OCI-LY7 (cell line): ENCODE measurements at regions not wholly inside any gene's neighbourhood (a gene's known extent, or its start where the extent isn't known, plus 50 kb on each side); places are given as distances from the start of the nearest gene placed in this dataset.

Source experiments
- BruUV-seq: library from RNA; stranded (reverse); fragments of 400-500 nt; replicated peaks from 2 replicates; lab custom pipeline; 2021; lab: Mats Ljungman, UMichigan
- CTCF ChIA-PET: fragments of 300-600 bp; sonication (Branson Sonifier 250); formaldehyde crosslinking; loops from one replicate; lab custom pipeline; 2022; ENCODE audit warnings: antibody characterized with exemption; ENCODE audit not compliant: unreplicated experiment; lab: Charles Lee
- POLR2A ChIA-PET: fragments of 300-600 bp; sonication (Branson Sonifier 250); formaldehyde crosslinking; loops from one replicate; lab custom pipeline; 2022; ENCODE audit warnings: antibody characterized with exemption; lab: Charles Lee
- DNase-seq: peaks from one replicate; pipeline ENCODE4 v3.0.0-alpha.2; 2015; ENCODE audit warnings: low spot score
- H2AFZ ChIP-seq: fragments of 200-600 bp; sonication (generic), shearing (Covaris generic); 2 replicates; pipeline ENCODE4 v1.6.1; 2014; ENCODE audit warnings: mild to moderate bottlenecking, antibody characterized with exemption, low read length, moderate library complexity
- H3K27ac ChIP-seq: fragments of 200-600 bp; sonication (generic); 2 replicates; pipeline ENCODE4 v1.5.1; 2014; ENCODE audit warnings: mixed run types, low read depth, mild to moderate bottlenecking, moderate library complexity, low read length, inconsistent platforms; ENCODE audit not compliant: poor library complexity, severe bottlenecking
- H3K36me3 ChIP-seq: fragments of 200-600 bp; sonication (generic); 2 replicates; pipeline ENCODE4 v1.6.1; 2014; ENCODE audit warnings: mild to moderate bottlenecking, antibody characterized with exemption, low read length, moderate library complexity, mixed read lengths; ENCODE audit not compliant: insufficient read depth
- H3K4me1 ChIP-seq: fragments of 200-600 bp; sonication (generic); 2 replicates; pipeline ENCODE4 v1.5.1; 2014; ENCODE audit warnings: mild to moderate bottlenecking, low read length; ENCODE audit not compliant: insufficient read depth, poor library complexity, severe bottlenecking
- H3K4me2 ChIP-seq: fragments of 200-600 bp; sonication (generic); 2 replicates; pipeline ENCODE4 v1.6.1; 2014; ENCODE audit warnings: mild to moderate bottlenecking, low read length
- H3K4me3 ChIP-seq: fragments of 200-600 bp; sonication (generic); 2 replicates; pipeline ENCODE4 v1.5.1; 2014; ENCODE audit warnings: mild to moderate bottlenecking, low read depth, low read length; ENCODE audit not compliant: poor library complexity, severe bottlenecking
- H3K79me2 ChIP-seq: fragments of 200-600 bp; sonication (generic); 2 replicates; pipeline ENCODE4 v1.6.1; 2016; ENCODE audit warnings: low read depth, mild to moderate bottlenecking, low read length, moderate library complexity, mixed read lengths; ENCODE audit not compliant: insufficient read depth
- H3K9me2 ChIP-seq: fragments of 200-600 bp; sonication (generic); 2 replicates; pipeline ENCODE4 v1.6.1; 2016; ENCODE audit warnings: mild to moderate bottlenecking, low read length, mixed read lengths; ENCODE audit not compliant: insufficient read depth
- H3K9me3 ChIP-seq: fragments of 200-600 bp; sonication (generic); 2 replicates; pipeline ENCODE4 v1.6.1; 2014; ENCODE audit warnings: mild to moderate bottlenecking, mixed run types, low read length, mixed read lengths
- H4K20me1 ChIP-seq: fragments of 200-600 bp; sonication (generic); 2 replicates; pipeline ENCODE4 v1.6.1; 2014; ENCODE audit warnings: mild to moderate bottlenecking, antibody characterized with exemption, low read length, moderate library complexity, mixed read lengths; ENCODE audit not compliant: insufficient read depth
- CTCF ChIP-seq: fragments of 200-600 bp; sonication (generic); conservative IDR thresholded peaks from 2 replicates; pipeline ENCODE4 v1.5.1; 2014; ENCODE audit warnings: mild to moderate bottlenecking, antibody characterized with exemption, low read length, moderate library complexity, mixed read lengths
- EZH2phosphoT487 ChIP-seq: fragments of 200-600 bp; sonication (generic); IDR thresholded peaks from 2 replicates; pipeline ENCODE4 v1.6.1; 2018; ENCODE audit warnings: low read depth, borderline replicate concordance, mild to moderate bottlenecking, mixed run types, antibody characterized with exemption, low read length, moderate library complexity, mixed read lengths
- intact Hi-C: fragments of 100-400 bp; cut with micrococcal nuclease; formaldehyde crosslinking; loops from one replicate; pipeline ENCODE4 v1.10.0; 2022; ENCODE audit not compliant: unreplicated experiment

- Histone ChIP-seq H3K9me2 (no peaks in the 10 kb centered on the region), H3K4me1 (no peaks in the 10 kb centered on the region), H2AFZ (no peak overlapping the region), H3K27ac (no peak overlapping the region), H3K4me2 (no peak overlapping the region), H3K36me3 (no peaks in the 10 kb centered on the region), H3K9me3 (no peaks in the 10 kb centered on the region), H4K20me1 (no peaks in the 10 kb centered on the region), H3K79me2 (no peaks in the 10 kb centered on the region), H3K4me3 (no peak overlapping the region)
- TF ChIP-seq EZH2phosphoT487 (no peak), CTCF (no peak)
- DNase-seq, result no peak
- intact Hi-C loops, result no loop called here
- BruUV-seq, result no TSS peak
- CTCF ChIA-PET, result no interaction called here
- POLR2A ChIA-PET, result no interaction called here
Observed at GRCh38 chr4:14234307-14234706, 606.8 kb upstream of the BOD1L1 start.

DNA sequence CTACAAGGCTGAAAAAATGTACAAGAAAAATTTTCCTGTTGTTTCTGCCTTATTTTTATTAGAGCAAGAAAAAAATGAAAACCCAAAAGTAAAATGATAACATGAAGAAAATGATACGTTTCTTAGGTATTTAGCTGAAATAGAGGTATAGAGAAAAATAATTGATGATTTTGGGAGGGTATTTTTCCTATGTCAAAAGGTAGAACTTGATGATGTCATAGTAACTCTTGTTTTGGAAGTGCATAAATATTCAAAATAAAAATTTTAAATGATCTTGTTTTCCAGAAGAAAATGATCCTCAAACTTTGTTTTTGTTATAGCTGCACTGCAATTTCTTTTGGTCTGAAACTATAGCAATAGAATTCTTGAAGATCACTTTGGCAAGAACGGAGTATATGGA is 608.8 kb upstream of the BOD1L1 start:
- no peaks in the 10 kb centered on the region for H3K4me1 ChIP-seq
- CTCF ChIA-PET, result no interaction called here
- H4K20me1 ChIP-seq, result no peaks in the 10 kb centered on the region

GRCh38 chr4:14237911-14238310 is 610.4 kb upstream of the BOD1L1 start:
- DNase-seq, result no peak
- no peaks in the 10 kb centered on the region for H3K9me2 ChIP-seq
- no peaks in the 10 kb centered on the region for H3K4me1 ChIP-seq
- ChIA-PET POLR2A (no interaction called here), CTCF (no interaction called here)
- H3K9me3 ChIP-seq, result no peaks in the 10 kb centered on the region
- intact Hi-C loops, result no loop called here
- H4K20me1 ChIP-seq, result no peaks in the 10 kb centered on the region
- H3K27ac ChIP-seq, result no peak overlapping the region
- no peak overlapping the region for H2AFZ ChIP-seq
- no TSS peak for BruUV-seq
- TF ChIP-seq CTCF (no peak), EZH2phosphoT487 (no peak)
- H3K4me3 ChIP-seq, result no peak overlapping the region
- H3K79me2 ChIP-seq, result no peaks in the 10 kb centered on the region
- no peak overlapping the region for H3K4me2 ChIP-seq
- H3K36me3 ChIP-seq, result no peaks in the 10 kb centered on the region

More for the DNA sequence above, 608.8 kb upstream of the BOD1L1 start:
- intact Hi-C loops, result no loop called here
- no peaks in the 10 kb centered on the region for H3K36me3 ChIP-seq
- DNase-seq, result no peak
- H3K4me3 ChIP-seq, result no peak overlapping the region
- TF ChIP-seq CTCF (no peak), EZH2phosphoT487 (no peak)
- H3K4me2 ChIP-seq, result no peak overlapping the region
- H2AFZ ChIP-seq, result no peak overlapping the region
- H3K27ac ChIP-seq, result no peak overlapping the region
- POLR2A ChIA-PET, result interaction anchor here (0.6 kb wide), 1 partner anchor 813 kb away, joined by 5 read pairs; no protein-coding TSS in a partner anchor
- H3K79me2 ChIP-seq, result no peaks in the 10 kb centered on the region
- no peaks in the 10 kb centered on the region for H3K9me2 ChIP-seq
- no TSS peak for BruUV-seq
- H3K9me3 ChIP-seq, result no peaks in the 10 kb centered on the region
